CD4-positive, alpha-beta T cell (primary cell): ENCODE measurements at regions not wholly inside any gene's neighbourhood (a gene's known extent, or its start where the extent isn't known, plus 50 kb on each side); places are given as distances from the start of the nearest gene placed in this dataset.

ENCODE experiments used
- ATAC-seq: fragments of 200-7000 bp; cut with Tn5 transposase; one replicate; pipeline ENCODE4 v1.10.0; 2022; ENCODE audit warnings: mild to moderate bottlenecking; ENCODE audit not compliant: poor library complexity
- CTCF ChIA-PET: fragments of 350-600 bp; sonication (Branson Sonifier 250); formaldehyde crosslinking; loops from one replicate; lab custom pipeline; 2021; ENCODE audit warnings: antibody characterized with exemption, inconsistent platforms; lab: Charles Lee
- POLR2A ChIA-PET: fragments of 350-600 bp; sonication (Branson Sonifier 250); formaldehyde crosslinking; loops from one replicate; lab custom pipeline; 2021; ENCODE audit warnings: antibody characterized with exemption, inconsistent platforms; lab: Charles Lee
- DNase-seq, 14 experiments: peaks; one replicate each; pipeline ENCODE4 v3.0.0-alpha.2; 2013 to 2020; ENCODE audit warnings: mixed read lengths in 2 of 14
- H3K27ac ChIP-seq, 2 donors: one replicate each; pipeline versions ENCODE4 v1.5.1 to v1.7.0; 2013; ENCODE audit warnings: low read length in 2 of 2, low read depth in 1 of 2, mild to moderate bottlenecking in 1 of 2
- H3K27me3 ChIP-seq, 2 experiments: 1 replicate in 1 of 2; 2 replicates in 1 of 2; pipeline versions ENCODE4 v1.6.1 to v1.7.0; 2013; ENCODE audit warnings: low read length in 2 of 2, control low read depth in 1 of 2, mild to moderate bottlenecking in 1 of 2, moderate library complexity in 1 of 2; ENCODE audit not compliant: insufficient read depth in 2 of 2, control insufficient read depth in 1 of 2
- H3K36me3 ChIP-seq: one replicate; pipeline ENCODE4 v1.6.1; 2013; ENCODE audit warnings: low read length, control low read depth; ENCODE audit not compliant: insufficient read depth
- H3K4me1 ChIP-seq: one replicate; pipeline ENCODE4 v1.6.1; 2013; ENCODE audit warnings: low read length, control low read depth; ENCODE audit not compliant: insufficient read depth
- H3K4me3 ChIP-seq: one replicate; pipeline ENCODE4 v1.5.1; 2013; ENCODE audit warnings: mild to moderate bottlenecking, low read length, moderate library complexity
- H3K9me3 ChIP-seq, 2 experiments: 1 replicate in 1 of 2; 2 replicates in 1 of 2; pipeline versions ENCODE4 v1.6.1 to v1.7.0; 2013; ENCODE audit warnings: low read length in 2 of 2, mild to moderate bottlenecking in 2 of 2, control low read depth in 1 of 2, moderate library complexity in 1 of 2; ENCODE audit not compliant: control insufficient read depth in 1 of 2, insufficient read depth in 1 of 2
- H3K27ac Mint-ChIP-seq: one replicate; pipeline ENCODE4 v1.8.0; 2020; ENCODE audit warnings: mixed read lengths
- H3K27me3 Mint-ChIP-seq: one replicate; pipeline ENCODE4 v1.8.0; 2021; ENCODE audit warnings: mixed read lengths
- H3K36me3 Mint-ChIP-seq: one replicate; pipeline ENCODE4 v1.8.0; 2021; ENCODE audit warnings: low read depth, mixed read lengths
- H3K4me1 Mint-ChIP-seq: one replicate; pipeline ENCODE4 v1.8.0; 2021; ENCODE audit warnings: low read depth, mixed read lengths
- H3K4me3 Mint-ChIP-seq: one replicate; pipeline ENCODE4 v1.8.0; 2020; ENCODE audit warnings: mild to moderate bottlenecking, mixed read lengths
- H3K9me3 Mint-ChIP-seq: one replicate; pipeline ENCODE4 v1.8.0; 2020; ENCODE audit warnings: mixed read lengths
- CTCF ChIP-seq: fragments of 200-600 bp; IDR thresholded peaks from one replicate; pipeline ENCODE4 v1.8.0; 2022; ENCODE audit warnings: antibody characterized with exemption, mild to moderate bottlenecking
- intact Hi-C, 2 experiments: fragments of 100-400 bp; cut with DNase I in 1 of 2; cut with micrococcal nuclease in 1 of 2; formaldehyde crosslinking; loops; one replicate each; pipeline versions ENCODE4 v1.15.1 to v1.9.0; 2023 to 2025; cut with DNase I, micrococcal nuclease

- TF ChIP-seq CTCF: no peak
- Histone ChIP-seq H3K27me3 (no peaks in the 10 kb centered on the region), H3K4me3 (no peak overlapping the region), H3K9me3 (no peaks in the 10 kb centered on the region), H3K27ac (no peak overlapping the region), H3K4me1 (peaks cover 45% of the 10 kb centered on the region), H3K36me3 (no peaks in the 10 kb centered on the region)
- no peak for ATAC-seq
- CTCF ChIA-PET: no interaction called here
- Mint-ChIP-seq H3K9me3 (no peaks in the 10 kb centered on the region), H3K27ac (no peak overlapping the region), H3K36me3 (peaks cover under 1% of the 10 kb centered on the region), H3K4me1 (peaks cover 36% of the 10 kb centered on the region), H3K27me3 (no peaks in the 10 kb centered on the region), H3K4me3 (no peak overlapping the region)
- intact Hi-C loops: loop anchor here in 1 of 2 experiments (10.0 kb wide), 1 partner anchor 702 kb away; the partner anchor contains the start of gene HEBP2
- no peak for DNase-seq
- POLR2A ChIA-PET: no interaction called here
Observed at GRCh38 chr6:137702791-137703424, 164.2 kb upstream of the TNFAIP3 start.

- no peaks in the 10 kb centered on the region for H3K9me3 ChIP-seq
- ATAC-seq: no peak
- intact Hi-C loops: loop anchor here (1.0 to 10.0 kb wide), 6 partner anchors 223 to 700 kb away; partner anchors contain the start of gene HEBP2 (in 1 of the 2)
- H3K4me1 Mint-ChIP-seq: peaks cover 38% of the 10 kb centered on the region
- H3K27me3 ChIP-seq: no peaks in the 10 kb centered on the region
- H3K4me3 ChIP-seq: no peak overlapping the region
- H3K27ac ChIP-seq: no peak overlapping the region
- CTCF ChIA-PET: interaction anchor here (0.9 to 6.3 kb wide), 6 partner anchors 11 to 271 kb away, joined by 3 to 65 read pairs (median 6); partner anchors contain the start of gene TNFAIP3
- no peak overlapping the region for H3K4me3 Mint-ChIP-seq
- POLR2A ChIA-PET: interaction anchor here (0.7 kb wide), 2 partner anchors 230 to 254 kb away, joined by 3 to 4 read pairs; no protein-coding TSS in a partner anchor
- no peak for DNase-seq
- H3K9me3 Mint-ChIP-seq: no peaks in the 10 kb centered on the region
- no peaks in the 10 kb centered on the region for H3K27me3 Mint-ChIP-seq
- peaks cover 5% of the 10 kb centered on the region for H3K36me3 Mint-ChIP-seq
- H3K36me3 ChIP-seq: no peaks in the 10 kb centered on the region
- no peak for TF ChIP-seq CTCF
- H3K27ac Mint-ChIP-seq: no peak overlapping the region
- H3K4me1 ChIP-seq: peaks cover 45% of the 10 kb centered on the region
Observed at GRCh38 chr6:137704802-137705159, 162.3 kb upstream of the TNFAIP3 start.

- H3K4me3 Mint-ChIP-seq: no peak overlapping the region
Observed at GRCh38 chr6:137705160-137706082, 161.6 kb upstream of the TNFAIP3 start.

More at GRCh38 chr6:137705160-137706082, 161.6 kb upstream of the TNFAIP3 start:
- Histone ChIP-seq H3K36me3 (no peaks in the 10 kb centered on the region), H3K27me3 (no peaks in the 10 kb centered on the region), H3K9me3 (no peaks in the 10 kb centered on the region), H3K4me1 (peaks cover 49% of the 10 kb centered on the region), H3K27ac (no peak overlapping the region), H3K4me3 (no peak overlapping the region)
- POLR2A ChIA-PET: interaction anchor here (0.7 kb wide), 1 partner anchor 253 kb away, joined by 3 read pairs; no protein-coding TSS in a partner anchor
- Mint-ChIP-seq H3K36me3 (peaks cover 5% of the 10 kb centered on the region), H3K4me1 (peaks cover 44% of the 10 kb centered on the region), H3K27ac (peak overlapping the region; percentile 46), H3K27me3 (no peaks in the 10 kb centered on the region), H3K9me3 (no peaks in the 10 kb centered on the region)
- DNase-seq (peak; percentile 55 to 85 (median 72)), ATAC-seq (peak; percentile 28)
- peak; percentile 73 for TF ChIP-seq CTCF
- intact Hi-C loops: loop anchor here (1.0 to 10.0 kb wide), 8 partner anchors 93 to 699 kb away; partner anchors contain the start of genes HEBP2 (in 1 of the 2) and PERP (in 1 of the 2)
- CTCF ChIA-PET: interaction anchor here (0.9 to 6.3 kb wide), 8 partner anchors 11 to 270 kb away, joined by 3 to 65 read pairs (median 4); partner anchors contain the start of gene TNFAIP3
